ENCODE measurements at regions not wholly inside any gene's neighbourhood (a gene's known extent, or its start where the extent isn't known, plus 50 kb on each side); places are given as distances from the start of the nearest gene placed in this dataset.

GRCh38 chr1:79373481-79374125, 367.1 kb upstream of the ADGRL4 start:
- Histone ChIP-seq H3K27me3 (ENCODE audit: control insufficient read depth in 1 of 2, insufficient read depth in 2 of 2, low read length in 2 of 2) (no peaks in the 10 kb centered on the region), H2AFZ (ENCODE audit: low read length) (no peak overlapping the region), H3K4me1 (ENCODE audit: insufficient read depth, low read length) (no peaks in the 10 kb centered on the region), H4K20me1 (ENCODE audit: insufficient read depth, low read length) (no peaks in the 10 kb centered on the region), H3K27ac (ENCODE audit: extremely low read length, insufficient read depth, low read length) (no peak overlapping the region), H3K36me3 (replicated peaks in 1 of 2; ENCODE audit: control insufficient read depth in 1 of 2, insufficient read depth in 2 of 2, low read length in 2 of 2) (no peaks in the 10 kb centered on the region), H3K9ac (ENCODE audit: insufficient read depth, low read depth, low read length) (no peak overlapping the region), H3K4me3 (replicated peaks in 1 of 3; ENCODE audit: insufficient read depth in 1 of 3, low read depth in 2 of 3, low read length in 3 of 3) (no peak overlapping the region), H3K9me3 (ENCODE audit: low read length) (peaks cover 72% of the 10 kb centered on the region), H3K79me2 (ENCODE audit: insufficient read depth, low read length) (no peaks in the 10 kb centered on the region), H3K4me2 (ENCODE audit: low read depth, low read length) (no peak overlapping the region)
- no peak for TF ChIP-seq NCOA5 (CRISPR knock-in tag; IDR thresholded peaks at IDR 0.05)
- no peak for TF ChIP-seq JUN (CRISPR knock-in tag; IDR thresholded peaks at IDR 0.05)
- TF ChIP-seq GABPB1 (CRISPR knock-in tag; IDR thresholded peaks at IDR 0.05) = no peak
- TF ChIP-seq ZNF24 (IDR thresholded peaks at IDR 0.05) = no peak
- no peak for TF ChIP-seq NR2F2 (IDR thresholded peaks at IDR 0.05; ENCODE audit: borderline replicate concordance, low read depth)
- no peak for TF ChIP-seq ZXDC (CRISPR knock-in tag; IDR thresholded peaks at IDR 0.05)
- TF ChIP-seq FOXO4 (CRISPR knock-in tag; conservative IDR thresholded peaks at IDR 0.05) = no peak
- TF ChIP-seq ZNF609 (CRISPR knock-in tag; IDR thresholded peaks at IDR 0.05; ENCODE audit: borderline replicate concordance) = no peak
- no peak for DNase-seq (ENCODE audit: low spot score)
- no peak for FAIRE-seq
- POLR2A ChIA-PET = no interaction called here
- CTCF ChIA-PET (ENCODE audit: low intra/inter-chr PET ratio, low total read pairs) = no interaction called here
- intact Hi-C loops (cut with micrococcal nuclease; ENCODE audit: unreplicated experiment) (no loop called here), in situ Hi-C loops (cut with HindIII; ENCODE audit: extremely low pct_ligation_motif_present, low pct_unique_long_range_greater_than_20kb) (loop anchor here (25.0 kb wide), 1 partner anchor 536 kb away; no protein-coding TSS in a partner anchor)
- ATAC-seq = no peak
- BruUV-seq (replicated peaks) = no TSS peak
- WGBS (ENCODE audit: low lambda C conversion rate) = 0% methylated on average over 2 of the region's 2 CpGs

Measured in HepG2 (cell line).